Thyroid gland (tissue), 4 donors: ENCODE measurements at regions not wholly inside any gene's neighbourhood (a gene's known extent, or its start where the extent isn't known, plus 50 kb on each side); places are given as distances from the start of the nearest gene placed in this dataset.

Experiments used
- POLR2A ChIP-seq, 2 donors: fragments of 450-650 bp; IDR thresholded peaks; one replicate each; pipeline ENCODE4 v1.6.1; 2017; ENCODE audit warnings: antibody characterized with exemption in 2 of 2, mild to moderate bottlenecking in 2 of 2, moderate library complexity in 1 of 2
- TF ChIP-seq, protein P1 (sequence below), 6 experiments: fragments of 200-600 bp in 3 of 6; fragments of 450-650 bp in 3 of 6; sonication (generic) in 3 of 6; IDR thresholded peaks; one replicate each; pipeline ENCODE4 v1.5.1; 2016 to 2019; ENCODE audit warnings: antibody characterized with exemption in 6 of 6, mild to moderate bottlenecking in 2 of 6, inconsistent platforms in 1 of 6, moderate library complexity in 1 of 6

GRCh38 chr10:2121315-2121714, 384.0 kb upstream of the ADARB2 start:
- TF ChIP-seq, protein P1, sequence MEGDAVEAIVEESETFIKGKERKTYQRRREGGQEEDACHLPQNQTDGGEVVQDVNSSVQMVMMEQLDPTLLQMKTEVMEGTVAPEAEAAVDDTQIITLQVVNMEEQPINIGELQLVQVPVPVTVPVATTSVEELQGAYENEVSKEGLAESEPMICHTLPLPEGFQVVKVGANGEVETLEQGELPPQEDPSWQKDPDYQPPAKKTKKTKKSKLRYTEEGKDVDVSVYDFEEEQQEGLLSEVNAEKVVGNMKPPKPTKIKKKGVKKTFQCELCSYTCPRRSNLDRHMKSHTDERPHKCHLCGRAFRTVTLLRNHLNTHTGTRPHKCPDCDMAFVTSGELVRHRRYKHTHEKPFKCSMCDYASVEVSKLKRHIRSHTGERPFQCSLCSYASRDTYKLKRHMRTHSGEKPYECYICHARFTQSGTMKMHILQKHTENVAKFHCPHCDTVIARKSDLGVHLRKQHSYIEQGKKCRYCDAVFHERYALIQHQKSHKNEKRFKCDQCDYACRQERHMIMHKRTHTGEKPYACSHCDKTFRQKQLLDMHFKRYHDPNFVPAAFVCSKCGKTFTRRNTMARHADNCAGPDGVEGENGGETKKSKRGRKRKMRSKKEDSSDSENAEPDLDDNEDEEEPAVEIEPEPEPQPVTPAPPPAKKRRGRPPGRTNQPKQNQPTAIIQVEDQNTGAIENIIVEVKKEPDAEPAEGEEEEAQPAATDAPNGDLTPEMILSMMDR (IDR thresholded peaks at IDR 0.05): no peak
- no peak for TF ChIP-seq POLR2A (IDR thresholded peaks at IDR 0.05)
